Stimulated activated effector memory CD8-positive, alpha-beta T cell treated with anti-CD3 and anti-CD28 coated beads, Interleukin-12 subunit alpha, Interleukin-12 subunit beta, amount 100 ng/mL, for 72 hours (primary cell): ENCODE measurements at regions not wholly inside any gene's neighbourhood (a gene's known extent, or its start where the extent isn't known, plus 50 kb on each side); places are given as distances from the start of the nearest gene placed in this dataset.
A peak's percentile ranks its signal among the peaks of the same experiment; 100 is the strongest.

Experiments used
- ATAC-seq: fragments of 150-1000 bp; cut with Tn5 transposase; 2 replicates; pipeline ENCODE4 v1.10.0; 2021
- DNase-seq, 2 donors: peaks; one replicate each; pipeline ENCODE4 v3.0.0; 2021 to 2022; ENCODE audit warnings: low spot score in 2 of 2
- H3K27ac Mint-ChIP-seq: one replicate; pipeline ENCODE4 v1.8.0; 2022; ENCODE audit warnings: mild to moderate bottlenecking, mixed read lengths
- H3K36me3 Mint-ChIP-seq: one replicate; pipeline ENCODE4 v1.8.0; 2022; ENCODE audit warnings: mild to moderate bottlenecking, mixed read lengths
- H3K4me1 Mint-ChIP-seq: one replicate; pipeline ENCODE4 v1.8.0; 2022; ENCODE audit warnings: mixed read lengths
- H3K4me3 Mint-ChIP-seq: one replicate; pipeline ENCODE4 v1.8.0; 2022; ENCODE audit warnings: mild to moderate bottlenecking, mixed read lengths
- H3K9me3 Mint-ChIP-seq: one replicate; pipeline ENCODE4 v1.8.0; 2022; ENCODE audit warnings: mixed read lengths

- Mint-ChIP-seq H3K4me3 (no peak overlapping the region), H3K36me3 (no peaks in the 10 kb centered on the region), H3K4me1 (peaks cover 18% of the 10 kb centered on the region), H3K9me3 (no peaks in the 10 kb centered on the region), H3K27ac (no peak overlapping the region)
- ATAC-seq (no peak), DNase-seq (no peak)
Observed at GRCh38 chr22:47398921-47399790, 636.7 kb downstream of the TBC1D22A start.

- ATAC-seq: no peak
- H3K36me3 Mint-ChIP-seq: no peaks in the 10 kb centered on the region
- no peak overlapping the region for H3K4me3 Mint-ChIP-seq
- no peaks in the 10 kb centered on the region for H3K9me3 Mint-ChIP-seq
- peaks cover 18% of the 10 kb centered on the region for H3K4me1 Mint-ChIP-seq
- H3K27ac Mint-ChIP-seq: no peak overlapping the region
- DNase-seq: no peak
Observed at GRCh38 chr22:47398491-47398890, 636.0 kb downstream of the TBC1D22A start.

- Mint-ChIP-seq H3K27ac (no peak overlapping the region), H3K36me3 (no peaks in the 10 kb centered on the region), H3K9me3 (no peaks in the 10 kb centered on the region), H3K4me3 (no peak overlapping the region), H3K4me1 (peaks cover 15% of the 10 kb centered on the region)
- no peak for ATAC-seq
- DNase-seq: no peak
Observed at GRCh38 chr22:47397673-47398072, 635.2 kb downstream of the TBC1D22A start.

- no peaks in the 10 kb centered on the region for H3K36me3 Mint-ChIP-seq
- no peak for DNase-seq
Observed at GRCh38 chr22:47396515-47396914, 634.1 kb downstream of the TBC1D22A start.

GRCh38 chr22:47396105-47396504 lies 633.7 kb downstream of the TBC1D22A start:
- ATAC-seq: no peak
- H3K9me3 Mint-ChIP-seq: no peaks in the 10 kb centered on the region
- no peak for DNase-seq
- no peaks in the 10 kb centered on the region for H3K36me3 Mint-ChIP-seq
- no peak overlapping the region for H3K4me3 Mint-ChIP-seq
- peaks cover 12% of the 10 kb centered on the region for H3K4me1 Mint-ChIP-seq
- H3K27ac Mint-ChIP-seq: no peak overlapping the region

More at GRCh38 chr22:47396515-47396914, 634.1 kb downstream of the TBC1D22A start:
- peaks cover 12% of the 10 kb centered on the region for H3K4me1 Mint-ChIP-seq
- H3K9me3 Mint-ChIP-seq: no peaks in the 10 kb centered on the region
- no peak for ATAC-seq
- H3K27ac Mint-ChIP-seq: no peak overlapping the region
- H3K4me3 Mint-ChIP-seq: no peak overlapping the region

- DNase-seq (no peak), ATAC-seq (no peak)
- H3K27ac Mint-ChIP-seq: no peak overlapping the region
- H3K36me3 Mint-ChIP-seq: no peaks in the 10 kb centered on the region
- H3K4me1 Mint-ChIP-seq: peaks cover 12% of the 10 kb centered on the region
- H3K4me3 Mint-ChIP-seq: no peak overlapping the region
- no peaks in the 10 kb centered on the region for H3K9me3 Mint-ChIP-seq
Observed at GRCh38 chr22:47395481-47395880, 633.0 kb downstream of the TBC1D22A start.

- Mint-ChIP-seq H3K36me3 (no peaks in the 10 kb centered on the region), H3K27ac (peak overlapping the region; percentile 69), H3K4me3 (no peak overlapping the region), H3K4me1 (peaks cover 12% of the 10 kb centered on the region), H3K9me3 (no peaks in the 10 kb centered on the region)
- no peak for ATAC-seq
- no peak for DNase-seq
Observed at GRCh38 chr22:47394504-47395440, 632.3 kb downstream of the TBC1D22A start.

- Mint-ChIP-seq H3K9me3 (no peaks in the 10 kb centered on the region), H3K4me3 (no peak overlapping the region), H3K4me1 (peaks cover 12% of the 10 kb centered on the region), H3K27ac (no peak overlapping the region), H3K36me3 (no peaks in the 10 kb centered on the region)
- DNase-seq (no peak), ATAC-seq (no peak)
Observed at GRCh38 chr22:47393191-47393590, 630.7 kb downstream of the TBC1D22A start.

GRCh38 chr22:47392729-47393128 lies 630.3 kb downstream of the TBC1D22A start:
- no peak overlapping the region for H3K4me3 Mint-ChIP-seq
- H3K36me3 Mint-ChIP-seq: no peaks in the 10 kb centered on the region
- no peak for DNase-seq
- no peak overlapping the region for H3K27ac Mint-ChIP-seq
- ATAC-seq: no peak
- no peaks in the 10 kb centered on the region for H3K9me3 Mint-ChIP-seq
- H3K4me1 Mint-ChIP-seq: peaks cover 11% of the 10 kb centered on the region

GRCh38 chr22:47392054-47392347 lies 629.6 kb downstream of the TBC1D22A start:
- no peak overlapping the region for H3K27ac Mint-ChIP-seq
- ATAC-seq (no peak), DNase-seq (no peak)
- no peak overlapping the region for H3K4me3 Mint-ChIP-seq
- peaks cover 7% of the 10 kb centered on the region for H3K4me1 Mint-ChIP-seq
- no peaks in the 10 kb centered on the region for H3K9me3 Mint-ChIP-seq
- no peaks in the 10 kb centered on the region for H3K36me3 Mint-ChIP-seq

- H3K4me1 Mint-ChIP-seq: peaks cover under 1% of the 10 kb centered on the region
- no peaks in the 10 kb centered on the region for H3K36me3 Mint-ChIP-seq
- DNase-seq (no peak), ATAC-seq (no peak)
- no peak overlapping the region for H3K4me3 Mint-ChIP-seq
- H3K27ac Mint-ChIP-seq: no peak overlapping the region
- no peaks in the 10 kb centered on the region for H3K9me3 Mint-ChIP-seq
Observed at GRCh38 chr22:47391169-47392053, 629.0 kb downstream of the TBC1D22A start.

- H3K36me3 Mint-ChIP-seq: no peaks in the 10 kb centered on the region
- H3K4me3 Mint-ChIP-seq: no peak overlapping the region
- ATAC-seq (no peak), DNase-seq (no peak)
- no peaks in the 10 kb centered on the region for H3K9me3 Mint-ChIP-seq
- no peaks in the 10 kb centered on the region for H3K4me1 Mint-ChIP-seq
- no peak overlapping the region for H3K27ac Mint-ChIP-seq
Observed at GRCh38 chr22:47390026-47390970, 627.8 kb downstream of the TBC1D22A start.

- Mint-ChIP-seq H3K4me1 (no peaks in the 10 kb centered on the region), H3K27ac (no peak overlapping the region), H3K36me3 (no peaks in the 10 kb centered on the region), H3K4me3 (no peak overlapping the region), H3K9me3 (no peaks in the 10 kb centered on the region)
- no peak for ATAC-seq
- no peak for DNase-seq
Observed at GRCh38 chr22:47389201-47389600, 626.8 kb downstream of the TBC1D22A start.

GRCh38 chr22:47388778-47389177 lies 626.3 kb downstream of the TBC1D22A start:
- no peak overlapping the region for H3K27ac Mint-ChIP-seq
- no peaks in the 10 kb centered on the region for H3K9me3 Mint-ChIP-seq
- DNase-seq (no peak), ATAC-seq (no peak)
- H3K36me3 Mint-ChIP-seq: no peaks in the 10 kb centered on the region
- H3K4me1 Mint-ChIP-seq: no peaks in the 10 kb centered on the region
- no peak overlapping the region for H3K4me3 Mint-ChIP-seq
